ENCODE measurements at regions not wholly inside any gene's neighbourhood (a gene's known extent, or its start where the extent isn't known, plus 50 kb on each side); places are given as distances from the start of the nearest gene placed in this dataset.

GRCh38 chr11:115036406-115037180 is 358.3 kb downstream of the NXPE2 start:
- TF ChIP-seq CTCF (IDR thresholded peaks at IDR 0.05; ENCODE audit: low read depth, low read length, missing input control): no peak
- TF ChIP-seq GABPA (IDR thresholded peaks at IDR 0.05 in 1 of 2, conservative IDR thresholded peaks at IDR 0.05 in 1 of 2): no peak
- TF ChIP-seq, protein P1, sequence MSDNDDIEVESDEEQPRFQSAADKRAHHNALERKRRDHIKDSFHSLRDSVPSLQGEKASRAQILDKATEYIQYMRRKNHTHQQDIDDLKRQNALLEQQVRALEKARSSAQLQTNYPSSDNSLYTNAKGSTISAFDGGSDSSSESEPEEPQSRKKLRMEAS (IDR thresholded peaks at IDR 0.05): no peak
- TF ChIP-seq EGR1 (IDR thresholded peaks at IDR 0.05; ENCODE audit: low read depth in 2 of 2): no peak
- TF ChIP-seq RAD21 (IDR thresholded peaks at IDR 0.05): no peak
- no peak for TF ChIP-seq REST (IDR thresholded peaks at IDR 0.05)
- TF ChIP-seq, protein P2, sequence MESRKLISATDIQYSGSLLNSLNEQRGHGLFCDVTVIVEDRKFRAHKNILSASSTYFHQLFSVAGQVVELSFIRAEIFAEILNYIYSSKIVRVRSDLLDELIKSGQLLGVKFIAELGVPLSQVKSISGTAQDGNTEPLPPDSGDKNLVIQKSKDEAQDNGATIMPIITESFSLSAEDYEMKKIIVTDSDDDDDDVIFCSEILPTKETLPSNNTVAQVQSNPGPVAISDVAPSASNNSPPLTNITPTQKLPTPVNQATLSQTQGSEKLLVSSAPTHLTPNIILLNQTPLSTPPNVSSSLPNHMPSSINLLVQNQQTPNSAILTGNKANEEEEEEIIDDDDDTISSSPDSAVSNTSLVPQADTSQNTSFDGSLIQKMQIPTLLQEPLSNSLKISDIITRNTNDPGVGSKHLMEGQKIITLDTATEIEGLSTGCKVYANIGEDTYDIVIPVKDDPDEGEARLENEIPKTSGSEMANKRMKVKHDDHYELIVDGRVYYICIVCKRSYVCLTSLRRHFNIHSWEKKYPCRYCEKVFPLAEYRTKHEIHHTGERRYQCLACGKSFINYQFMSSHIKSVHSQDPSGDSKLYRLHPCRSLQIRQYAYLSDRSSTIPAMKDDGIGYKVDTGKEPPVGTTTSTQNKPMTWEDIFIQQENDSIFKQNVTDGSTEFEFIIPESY (IDR thresholded peaks at IDR 0.05): no peak
- no peak for TF ChIP-seq FOXA1 (IDR thresholded peaks at IDR 0.05)
- TF ChIP-seq TAF1 (conservative IDR thresholded peaks at IDR 0.05): no peak
- no peak for TF ChIP-seq YY1 (IDR thresholded peaks at IDR 0.05)
- TF ChIP-seq JUND (IDR thresholded peaks at IDR 0.05): no peak
- TF ChIP-seq FOXA2 (IDR thresholded peaks at IDR 0.05): no peak
- no peak for TF ChIP-seq NR2F2 (IDR thresholded peaks at IDR 0.05)
